ENCODE measurements at regions not wholly inside any gene's neighbourhood (a gene's known extent, or its start where the extent isn't known, plus 50 kb on each side); places are given as distances from the start of the nearest gene placed in this dataset.
A peak's percentile ranks its signal among the peaks of the same experiment; 100 is the strongest.
"Not testable (repeated sequence)": the region's sequence is repeated elsewhere in the genome, so short reads cannot be mapped to it uniquely, and the experiment has no call there.

- DNase-seq (ENCODE audit: low read depth, low spot score): no peak
- H3K9me3 ChIP-seq (ENCODE audit: control insufficient read depth, insufficient read depth, low read length): no peaks in the 10 kb centered on the region
- no peak overlapping the region for H3K27ac ChIP-seq (ENCODE audit: low read length)
- no peak overlapping the region for H3K4me3 ChIP-seq (ENCODE audit: low read length)
- H3K27me3 ChIP-seq (ENCODE audit: control insufficient read depth, insufficient read depth, low read length): no peaks in the 10 kb centered on the region
- no peaks in the 10 kb centered on the region for H3K4me1 ChIP-seq (ENCODE audit: control insufficient read depth, insufficient read depth, low read length)
- H3K36me3 ChIP-seq (ENCODE audit: control insufficient read depth, insufficient read depth, low read length): no peaks in the 10 kb centered on the region
Measured at GRCh38 chr4:11970754-11971153, 542.1 kb upstream of the HS3ST1 start.

GRCh38 chr4:11966782-11967181 is 538.1 kb upstream of the HS3ST1 start:
- Histone ChIP-seq H3K9me3 (ENCODE audit: control insufficient read depth, insufficient read depth, low read length) (no peaks in the 10 kb centered on the region), H3K4me1 (ENCODE audit: control insufficient read depth, insufficient read depth, low read length) (no peaks in the 10 kb centered on the region), H3K27me3 (ENCODE audit: control insufficient read depth, insufficient read depth, low read length) (no peaks in the 10 kb centered on the region), H3K4me3 (ENCODE audit: low read length) (no peak overlapping the region), H3K27ac (ENCODE audit: low read length) (no peak overlapping the region), H3K36me3 (ENCODE audit: control insufficient read depth, insufficient read depth, low read length) (no peaks in the 10 kb centered on the region)
- WGBS (ENCODE audit: insufficient coverage, insufficient read length): no CpG with 5 or more reads among the region's 4 CpGs
- no peak for DNase-seq (ENCODE audit: low read depth, low spot score)

- Histone ChIP-seq H3K9me3 (ENCODE audit: control insufficient read depth, insufficient read depth, low read length) (no peaks in the 10 kb centered on the region), H3K4me1 (ENCODE audit: control insufficient read depth, insufficient read depth, low read length) (no peaks in the 10 kb centered on the region), H3K27me3 (ENCODE audit: control insufficient read depth, insufficient read depth, low read length) (no peaks in the 10 kb centered on the region), H3K4me3 (ENCODE audit: low read length) (no peak overlapping the region), H3K36me3 (ENCODE audit: control insufficient read depth, insufficient read depth, low read length) (no peaks in the 10 kb centered on the region), H3K27ac (ENCODE audit: low read length) (no peak overlapping the region)
- no CpG with 5 or more reads among the region's 2 CpGs for WGBS (ENCODE audit: insufficient coverage, insufficient read length)
- DNase-seq (ENCODE audit: low read depth, low spot score): peak; percentile 35
Measured at GRCh38 chr4:11954093-11954492, 525.4 kb upstream of the HS3ST1 start.

GRCh38 chr4:11949355-11949754 is 520.7 kb upstream of the HS3ST1 start:
- H3K36me3 ChIP-seq (ENCODE audit: control insufficient read depth, insufficient read depth, low read length): no peaks in the 10 kb centered on the region
- no peaks in the 10 kb centered on the region for H3K4me1 ChIP-seq (ENCODE audit: control insufficient read depth, insufficient read depth, low read length)
- no peak overlapping the region for H3K4me3 ChIP-seq (ENCODE audit: low read length)
- no peaks in the 10 kb centered on the region for H3K9me3 ChIP-seq (ENCODE audit: control insufficient read depth, insufficient read depth, low read length)
- no CpG with 5 or more reads among the region's 3 CpGs for WGBS (ENCODE audit: insufficient coverage, insufficient read length)
- H3K27me3 ChIP-seq (ENCODE audit: control insufficient read depth, insufficient read depth, low read length): no peaks in the 10 kb centered on the region
- H3K27ac ChIP-seq (ENCODE audit: low read length): no peak overlapping the region
- DNase-seq (ENCODE audit: low read depth, low spot score): no peak

GRCh38 chr4:11947629-11948028 is 518.9 kb upstream of the HS3ST1 start:
- not testable (repeated sequence) for H3K27me3 ChIP-seq (ENCODE audit: control insufficient read depth, insufficient read depth, low read length); H3K27ac ChIP-seq (ENCODE audit: low read length); H3K36me3 ChIP-seq (ENCODE audit: control insufficient read depth, insufficient read depth, low read length); H3K4me3 ChIP-seq (ENCODE audit: low read length); H3K9me3 ChIP-seq (ENCODE audit: control insufficient read depth, insufficient read depth, low read length); DNase-seq (ENCODE audit: low read depth, low spot score); H3K4me1 ChIP-seq (ENCODE audit: control insufficient read depth, insufficient read depth, low read length)
- no CpG with 5 or more reads among the region's 1 CpG for WGBS (ENCODE audit: insufficient coverage, insufficient read length)

- H3K4me3 ChIP-seq (ENCODE audit: low read length): no peak overlapping the region
- H3K9me3 ChIP-seq (ENCODE audit: control insufficient read depth, insufficient read depth, low read length): no peaks in the 10 kb centered on the region
- H3K27me3 ChIP-seq (ENCODE audit: control insufficient read depth, insufficient read depth, low read length): no peaks in the 10 kb centered on the region
- no peak for DNase-seq (ENCODE audit: low read depth, low spot score)
- H3K27ac ChIP-seq (ENCODE audit: low read length): no peak overlapping the region
- H3K4me1 ChIP-seq (ENCODE audit: control insufficient read depth, insufficient read depth, low read length): no peaks in the 10 kb centered on the region
- H3K36me3 ChIP-seq (ENCODE audit: control insufficient read depth, insufficient read depth, low read length): no peaks in the 10 kb centered on the region
Measured at GRCh38 chr4:11937941-11938340, 509.2 kb upstream of the HS3ST1 start.

GRCh38 chr4:11931266-11931820 is 502.6 kb upstream of the HS3ST1 start:
- no CpG with 5 or more reads among the region's 2 CpGs for WGBS (ENCODE audit: insufficient coverage, insufficient read length)
- H3K4me3 ChIP-seq (ENCODE audit: low read length): no peak overlapping the region
- H3K36me3 ChIP-seq (ENCODE audit: control insufficient read depth, insufficient read depth, low read length): no peaks in the 10 kb centered on the region
- peaks cover 2% of the 10 kb centered on the region; the same call in 1 of the 2 replicates for H3K4me1 ChIP-seq (ENCODE audit: control insufficient read depth, insufficient read depth, low read length)
- no peaks in the 10 kb centered on the region for H3K27me3 ChIP-seq (ENCODE audit: control insufficient read depth, insufficient read depth, low read length)
- no peak for DNase-seq (ENCODE audit: low read depth, low spot score)
- no peak overlapping the region for H3K27ac ChIP-seq (ENCODE audit: low read length)
- no peaks in the 10 kb centered on the region for H3K9me3 ChIP-seq (ENCODE audit: control insufficient read depth, insufficient read depth, low read length)

GRCh38 chr4:11929080-11929479 is 500.4 kb upstream of the HS3ST1 start:
- H3K27me3 ChIP-seq (ENCODE audit: control insufficient read depth, insufficient read depth, low read length): no peaks in the 10 kb centered on the region
- H3K27ac ChIP-seq (ENCODE audit: low read length): no peak overlapping the region
- no peak for DNase-seq (ENCODE audit: low read depth, low spot score)
- peaks cover 2% of the 10 kb centered on the region; the same call in 1 of the 2 replicates for H3K4me1 ChIP-seq (ENCODE audit: control insufficient read depth, insufficient read depth, low read length)
- no CpG with 5 or more reads among the region's 1 CpG for WGBS (ENCODE audit: insufficient coverage, insufficient read length)
- H3K36me3 ChIP-seq (ENCODE audit: control insufficient read depth, insufficient read depth, low read length): no peaks in the 10 kb centered on the region
- no peaks in the 10 kb centered on the region for H3K9me3 ChIP-seq (ENCODE audit: control insufficient read depth, insufficient read depth, low read length)
- H3K4me3 ChIP-seq (ENCODE audit: low read length): no peak overlapping the region

- Histone ChIP-seq H3K4me3 (ENCODE audit: low read length) (no peak overlapping the region), H3K27me3 (ENCODE audit: control insufficient read depth, insufficient read depth, low read length) (no peaks in the 10 kb centered on the region), H3K36me3 (ENCODE audit: control insufficient read depth, insufficient read depth, low read length) (no peaks in the 10 kb centered on the region), H3K9me3 (ENCODE audit: control insufficient read depth, insufficient read depth, low read length) (no peaks in the 10 kb centered on the region), H3K4me1 (ENCODE audit: control insufficient read depth, insufficient read depth, low read length) (no peaks in the 10 kb centered on the region), H3K27ac (ENCODE audit: low read length) (no peak overlapping the region)
- DNase-seq (ENCODE audit: low read depth, low spot score): no peak
- no CpG with 5 or more reads among the region's 1 CpG for WGBS (ENCODE audit: insufficient coverage, insufficient read length)
Measured at GRCh38 chr4:11919316-11919715, 490.6 kb upstream of the HS3ST1 start.

- Histone ChIP-seq H3K4me1 (ENCODE audit: control insufficient read depth, insufficient read depth, low read length) (no peaks in the 10 kb centered on the region), H3K27me3 (ENCODE audit: control insufficient read depth, insufficient read depth, low read length) (no peaks in the 10 kb centered on the region), H3K4me3 (ENCODE audit: low read length) (no peak overlapping the region), H3K9me3 (ENCODE audit: control insufficient read depth, insufficient read depth, low read length) (no peaks in the 10 kb centered on the region), H3K36me3 (ENCODE audit: control insufficient read depth, insufficient read depth, low read length) (no peaks in the 10 kb centered on the region), H3K27ac (ENCODE audit: low read length) (no peak overlapping the region)
- peak; percentile 11 for DNase-seq (ENCODE audit: low read depth, low spot score)
- WGBS (ENCODE audit: insufficient coverage, insufficient read length): no CpG with 5 or more reads among the region's 1 CpG
Measured at GRCh38 chr4:11914406-11914805, 485.7 kb upstream of the HS3ST1 start.

GRCh38 chr4:11912886-11913285 is 484.2 kb upstream of the HS3ST1 start:
- DNase-seq (ENCODE audit: low read depth, low spot score): no peak
- Histone ChIP-seq H3K27ac (ENCODE audit: low read length) (no peak overlapping the region), H3K9me3 (ENCODE audit: control insufficient read depth, insufficient read depth, low read length) (no peaks in the 10 kb centered on the region)

More at GRCh38 chr4:11912886-11913285, 484.2 kb upstream of the HS3ST1 start:
- Histone ChIP-seq H3K4me1 (ENCODE audit: control insufficient read depth, insufficient read depth, low read length) (peaks cover 2% of the 10 kb centered on the region; the same call in 1 of the 2 replicates), H3K36me3 (ENCODE audit: control insufficient read depth, insufficient read depth, low read length) (no peaks in the 10 kb centered on the region), H3K27me3 (ENCODE audit: control insufficient read depth, insufficient read depth, low read length) (no peaks in the 10 kb centered on the region), H3K4me3 (ENCODE audit: low read length) (no peak overlapping the region)
